ENCODE measurements at regions not wholly inside any gene's neighbourhood (a gene's known extent, or its start where the extent isn't known, plus 50 kb on each side); places are given as distances from the start of the nearest gene placed in this dataset.

GRCh38 chrX:124981420-124981819 is 338.3 kb upstream of the TEX13C start:
- Histone ChIP-seq H3K79me2 (ENCODE audit: low read length) (no peaks in the 10 kb centered on the region), H3K27me3 (ENCODE audit: low read length) (no peaks in the 10 kb centered on the region), H3K4me1 (ENCODE audit: insufficient read depth, low read length) (no peaks in the 10 kb centered on the region), H3F3A (ENCODE audit: low read length, unreplicated experiment) (no peaks in the 10 kb centered on the region), H3K9me3 (ENCODE audit: low read length) (no peaks in the 10 kb centered on the region), H3K27ac (ENCODE audit: low read length) (no peak overlapping the region), H3K4me3 (ENCODE audit: low read length) (no peak overlapping the region), H2AFZ (ENCODE audit: low read length) (no peak overlapping the region), H3K4me2 (ENCODE audit: low read length) (no peak overlapping the region), H3K36me3 (ENCODE audit: low read depth, low read length) (no peaks in the 10 kb centered on the region), H4K20me1 (ENCODE audit: low read length) (no peaks in the 10 kb centered on the region), H3K9me2 (replicated peaks; ENCODE audit: low read length) (no peaks in the 10 kb centered on the region), H3K9ac (ENCODE audit: low read length) (no peak overlapping the region)
- no peak for ATAC-seq
- no peak for TF ChIP-seq CTCF (conservative IDR thresholded peaks at IDR 0.05; ENCODE audit: low read depth, low read length)
- TF ChIP-seq EZH2phosphoT487 (IDR thresholded peaks at IDR 0.05; ENCODE audit: borderline replicate concordance, low read length): no peak
- TF ChIP-seq EZH2 (IDR thresholded peaks at IDR 0.05; ENCODE audit: low read length, unreplicated experiment): no peak
- DNase-seq: no peak
- BruUV-seq (replicated peaks): no TSS peak
- CTCF ChIA-PET: no interaction called here
- POLR2A ChIA-PET (ENCODE audit: unreplicated experiment): no interaction called here
- intact Hi-C loops (cut with micrococcal nuclease): no loop called here

- H3K4me1 ChIP-seq (ENCODE audit: insufficient read depth, low read length): no peaks in the 10 kb centered on the region
- H2AFZ ChIP-seq (ENCODE audit: low read length): no peak overlapping the region
- no peaks in the 10 kb centered on the region for H3K36me3 ChIP-seq (ENCODE audit: low read depth, low read length)
- CTCF ChIA-PET: no interaction called here
- no peaks in the 10 kb centered on the region for H4K20me1 ChIP-seq (ENCODE audit: low read length)
- H3K4me3 ChIP-seq (ENCODE audit: low read length): no peak overlapping the region
- BruUV-seq (replicated peaks): no TSS peak
- no peak overlapping the region for H3K27ac ChIP-seq (ENCODE audit: low read length)
- no peaks in the 10 kb centered on the region for H3K79me2 ChIP-seq (ENCODE audit: low read length)
- DNase-seq: no peak
- H3K9me3 ChIP-seq (ENCODE audit: low read length): no peaks in the 10 kb centered on the region
- no peaks in the 10 kb centered on the region for H3K27me3 ChIP-seq (ENCODE audit: low read length)
- no peak overlapping the region for H3K9ac ChIP-seq (ENCODE audit: low read length)
- no peaks in the 10 kb centered on the region for H3F3A ChIP-seq (ENCODE audit: low read length, unreplicated experiment)
- intact Hi-C loops (cut with micrococcal nuclease): no loop called here
- no peak for TF ChIP-seq EZH2 (IDR thresholded peaks at IDR 0.05; ENCODE audit: low read length, unreplicated experiment)
- POLR2A ChIA-PET (ENCODE audit: unreplicated experiment): no interaction called here
- H3K9me2 ChIP-seq (replicated peaks; ENCODE audit: low read length): no peaks in the 10 kb centered on the region
- H3K4me2 ChIP-seq (ENCODE audit: low read length): no peak overlapping the region
- ATAC-seq: no peak
Observed at GRCh38 chrX:124984140-124984813, 335.4 kb upstream of the TEX13C start.

GRCh38 chrX:124986284-124986683 is 333.4 kb upstream of the TEX13C start:
- TF ChIP-seq EZH2 (IDR thresholded peaks at IDR 0.05; ENCODE audit: low read length, unreplicated experiment) (no peak), EZH2phosphoT487 (IDR thresholded peaks at IDR 0.05; ENCODE audit: borderline replicate concordance, low read length) (no peak), CTCF (conservative IDR thresholded peaks at IDR 0.05; ENCODE audit: low read depth, low read length) (no peak)
- CTCF ChIA-PET: no interaction called here
- POLR2A ChIA-PET (ENCODE audit: unreplicated experiment): no interaction called here
- no peaks in the 10 kb centered on the region for H3F3A ChIP-seq (ENCODE audit: low read length, unreplicated experiment)
- H3K9me3 ChIP-seq (ENCODE audit: low read length): no peaks in the 10 kb centered on the region
- H3K4me2 ChIP-seq (ENCODE audit: low read length): no peak overlapping the region
- no peaks in the 10 kb centered on the region for H4K20me1 ChIP-seq (ENCODE audit: low read length)
- no peak for DNase-seq
- H3K27me3 ChIP-seq (ENCODE audit: low read length): no peaks in the 10 kb centered on the region
- ATAC-seq: no peak
- no peaks in the 10 kb centered on the region for H3K79me2 ChIP-seq (ENCODE audit: low read length)
- no TSS peak for BruUV-seq (replicated peaks)
- no peaks in the 10 kb centered on the region for H3K36me3 ChIP-seq (ENCODE audit: low read depth, low read length)
- H3K27ac ChIP-seq (ENCODE audit: low read length): no peak overlapping the region
- H3K4me3 ChIP-seq (ENCODE audit: low read length): no peak overlapping the region
- intact Hi-C loops (cut with micrococcal nuclease): no loop called here
- H3K9me2 ChIP-seq (replicated peaks; ENCODE audit: low read length): no peaks in the 10 kb centered on the region
- no peaks in the 10 kb centered on the region for H3K4me1 ChIP-seq (ENCODE audit: insufficient read depth, low read length)
- no peak overlapping the region for H2AFZ ChIP-seq (ENCODE audit: low read length)
- H3K9ac ChIP-seq (ENCODE audit: low read length): no peak overlapping the region

All from PC-3 (cell line).